Stimulated activated CD4-positive, alpha-beta T cell treated with anti-CD3 and anti-CD28 coated beads, Interleukin-15, amount 100 ng/mL, for 1 hour (primary cell): ENCODE measurements at regions not wholly inside any gene's neighbourhood (a gene's known extent, or its start where the extent isn't known, plus 50 kb on each side); places are given as distances from the start of the nearest gene placed in this dataset.
"Not testable (repeated sequence)": the region's sequence is repeated elsewhere in the genome, so short reads cannot be mapped to it uniquely, and the experiment has no call there.

ENCODE experiments used
- DNase-seq, 2 donors: peaks; one replicate each; pipeline ENCODE4 v3.0.0-alpha.2; 2020; ENCODE audit warnings: low read depth in 1 of 2, low spot score in 1 of 2

- DNase-seq: no peak
Observed at GRCh38 chr1:4063516-4063915, 163.4 kb upstream of the C1orf174 start.

- no peak for DNase-seq
Observed at GRCh38 chr1:4064150-4064889, 164.2 kb upstream of the C1orf174 start.

DNA sequence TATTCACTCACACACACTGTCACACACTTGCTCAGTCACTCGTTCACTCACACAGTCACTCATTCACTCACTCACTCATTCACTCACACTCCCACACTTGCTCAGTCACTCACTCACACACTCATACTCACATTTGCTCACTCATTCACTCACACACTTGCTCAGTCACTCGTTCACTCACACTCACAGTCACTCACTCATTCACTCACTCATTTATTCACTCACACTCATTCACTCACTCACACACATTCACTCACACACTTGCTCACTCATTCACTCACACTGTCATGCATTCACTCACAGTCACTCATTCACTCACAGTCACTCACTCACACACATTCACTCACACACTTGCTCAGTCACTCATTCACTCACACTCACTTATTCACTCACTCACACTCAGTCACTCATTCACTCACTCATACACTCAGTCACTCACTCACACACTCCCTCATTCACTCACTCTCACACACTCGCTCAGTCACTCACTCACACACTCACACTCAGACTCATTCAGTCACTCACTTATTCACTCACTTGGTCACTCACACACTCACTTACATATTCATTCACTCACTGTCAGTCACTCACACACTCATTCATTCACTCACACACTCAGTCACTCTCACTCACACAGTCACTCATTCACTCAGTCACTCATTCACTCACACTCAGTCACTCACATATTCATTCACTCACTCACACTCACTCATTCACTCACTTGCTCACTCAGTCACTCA, 167.0 kb upstream of the C1orf174 start:
- no peak for DNase-seq

- no peak for DNase-seq
Observed at GRCh38 chr1:4068076-4068475, 168.0 kb upstream of the C1orf174 start.

DNA sequence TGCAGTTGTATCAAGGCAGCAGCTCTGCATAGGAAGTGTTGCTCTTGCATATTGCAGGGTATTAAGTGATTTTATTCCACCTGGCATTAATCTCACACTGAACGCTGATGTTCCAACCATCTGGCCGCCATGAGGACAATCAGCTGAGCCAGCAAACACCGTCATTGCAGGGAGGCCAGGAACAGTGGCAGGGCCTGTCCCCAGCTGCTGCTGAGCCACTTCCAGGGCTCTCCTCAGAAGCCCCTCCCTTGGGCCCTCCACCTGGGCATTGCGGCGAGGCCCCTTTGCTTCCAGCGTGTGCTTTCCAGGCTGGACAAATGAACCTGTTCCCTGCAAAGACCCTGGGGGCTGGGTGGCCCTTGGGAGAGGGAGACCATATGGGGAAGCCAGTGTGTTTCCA, 171.6 kb upstream of the C1orf174 start:
- DNase-seq: no peak

DNA sequence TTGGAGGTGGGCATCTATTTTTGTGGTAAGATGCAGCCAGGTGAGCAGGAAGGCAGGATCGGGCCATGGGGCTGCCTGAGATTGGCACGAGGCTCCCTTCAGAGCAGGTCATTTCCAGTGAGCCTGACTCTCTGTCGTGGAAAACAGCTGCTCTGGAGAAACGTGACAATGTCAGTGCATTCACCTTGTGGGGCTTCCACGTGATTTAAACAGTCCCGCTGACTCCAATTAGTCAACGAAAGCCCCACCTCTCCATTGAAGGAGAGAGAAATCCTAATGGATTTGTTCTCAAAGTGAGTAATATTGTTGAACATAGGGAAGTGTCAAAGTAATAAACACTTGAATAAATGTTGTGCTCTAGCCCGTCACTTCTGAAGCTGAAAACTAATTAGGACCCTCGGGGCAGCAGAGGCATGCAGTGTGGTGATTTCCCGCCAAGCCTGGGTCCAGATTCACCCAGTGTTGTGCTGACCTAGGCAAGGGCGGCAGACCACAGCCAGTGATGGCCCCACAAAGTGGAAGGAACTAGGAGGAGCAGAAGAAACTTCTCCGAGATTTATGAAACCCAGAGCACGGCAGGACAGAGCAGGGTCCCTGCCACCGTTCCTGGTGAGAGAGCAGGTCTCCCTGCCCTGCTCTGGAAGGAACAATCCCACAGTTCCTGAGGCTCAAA, 172.5 kb upstream of the C1orf174 start:
- no peak for DNase-seq

- DNase-seq: no peak
Observed at GRCh38 chr1:4075436-4076225, 175.6 kb upstream of the C1orf174 start.

GRCh38 chr1:4076346-4076745, 176.3 kb upstream of the C1orf174 start:
- no peak for DNase-seq

DNA sequence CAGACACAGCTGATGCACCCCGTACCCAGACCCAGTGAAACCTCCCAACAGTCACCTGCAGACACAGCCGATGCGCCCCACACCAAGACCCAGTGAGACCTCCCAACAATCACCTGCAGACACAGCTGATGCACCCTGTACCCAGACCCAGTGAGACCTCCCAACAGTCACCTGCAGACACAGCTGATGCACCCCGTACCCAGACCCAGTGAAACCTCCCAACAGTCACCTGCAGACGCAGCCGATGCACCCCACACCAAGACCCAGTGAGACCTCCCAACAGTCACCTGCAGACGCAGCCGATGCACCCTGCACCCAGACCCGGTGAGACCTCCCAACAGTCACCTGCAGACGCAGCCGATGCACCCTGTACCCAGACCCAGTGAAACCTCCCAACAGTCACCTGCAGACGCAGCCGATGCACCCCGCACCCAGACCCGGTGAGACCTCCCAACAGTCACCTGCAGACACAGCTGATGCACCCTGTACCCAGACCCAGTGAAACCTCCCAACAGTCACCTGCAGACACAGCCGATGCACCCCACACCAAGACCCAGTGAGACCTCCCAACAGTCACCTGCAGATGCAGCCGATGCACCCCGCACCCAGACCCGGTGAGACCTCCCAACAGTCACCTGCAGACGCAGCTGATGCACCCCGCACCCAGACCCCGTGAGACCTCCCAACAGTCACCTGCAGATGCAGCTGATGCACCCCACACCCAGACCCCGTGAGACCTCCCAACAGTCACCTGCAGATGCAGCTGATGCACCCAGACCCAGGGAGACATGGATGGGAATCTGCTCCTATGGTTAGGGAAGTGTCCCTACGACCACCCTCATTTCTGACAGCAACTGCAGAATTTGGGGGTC, 178.3 kb upstream of the C1orf174 start:
- not testable (repeated sequence) for DNase-seq

GRCh38 chr1:4079815-4080214, 179.7 kb upstream of the C1orf174 start:
- no peak for DNase-seq

- no peak for DNase-seq
Observed at GRCh38 chr1:4081806-4082711, 182.0 kb upstream of the C1orf174 start.

DNA sequence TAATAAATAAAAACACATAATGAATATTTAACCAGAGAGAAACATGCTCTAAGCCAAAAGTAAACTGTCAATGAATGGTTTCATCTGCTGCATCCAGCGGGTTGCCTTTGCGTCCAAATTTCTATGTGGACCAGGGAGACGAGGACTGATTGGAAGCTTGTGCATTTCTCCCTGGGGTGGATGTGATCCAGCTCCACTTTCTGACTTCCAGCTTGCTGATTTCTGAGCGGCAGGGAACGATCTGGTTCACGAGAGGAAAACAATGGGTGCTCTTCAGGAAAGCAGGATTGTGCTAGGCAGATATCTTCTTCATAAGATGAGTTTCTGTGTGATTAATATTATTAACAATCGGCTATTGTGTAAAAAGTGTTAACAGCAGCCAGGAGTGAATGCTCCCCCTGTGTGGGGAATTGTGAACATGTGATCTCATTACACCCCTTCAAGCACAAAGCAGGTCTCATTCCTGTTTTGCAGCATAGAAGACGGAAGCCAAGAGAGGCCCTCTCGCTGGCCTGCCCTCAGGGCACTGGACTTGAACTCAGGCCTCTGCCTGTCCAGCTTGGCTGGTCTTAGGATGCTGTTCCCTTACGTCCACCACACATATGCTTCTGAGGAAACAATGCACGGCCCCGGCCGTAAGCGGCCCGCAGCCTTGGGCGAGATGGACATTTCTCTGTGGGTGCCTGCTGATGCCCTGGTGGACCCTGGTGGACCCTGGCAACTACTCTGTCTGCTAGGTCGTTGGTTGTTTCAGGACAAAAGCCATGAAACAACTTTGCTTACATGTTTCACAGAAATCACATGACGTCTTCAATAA, 183.4 kb upstream of the C1orf174 start:
- no peak for DNase-seq

- no peak for DNase-seq
Observed at GRCh38 chr1:4084048-4084431, 184.0 kb upstream of the C1orf174 start.

- no peak for DNase-seq
Observed at GRCh38 chr1:4084446-4084845, 184.4 kb upstream of the C1orf174 start.

DNA sequence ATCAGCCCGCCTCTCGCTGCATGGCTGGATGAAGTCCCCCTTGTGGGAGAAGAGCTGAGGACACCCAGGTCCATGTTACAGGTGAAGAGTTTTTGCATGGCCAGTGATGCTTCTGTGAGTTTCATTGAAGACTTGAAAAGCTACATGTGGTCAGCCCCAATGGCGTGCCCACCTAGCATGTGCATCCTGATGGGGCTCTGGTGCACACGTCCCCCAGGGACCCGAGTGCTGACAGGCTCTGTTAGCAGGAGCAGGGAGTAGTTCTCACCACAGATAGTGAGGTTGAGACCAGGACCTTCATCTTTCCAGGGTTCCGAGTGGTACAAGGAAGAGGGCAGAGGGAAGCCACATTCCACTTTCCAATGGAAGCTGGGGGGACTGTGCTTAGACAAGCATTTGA, 184.8 kb upstream of the C1orf174 start:
- DNase-seq: no peak

- no peak for DNase-seq
Observed at GRCh38 chr1:4085546-4085945, 185.5 kb upstream of the C1orf174 start.

- no peak for DNase-seq
Observed at GRCh38 chr1:4086085-4086850, 186.2 kb upstream of the C1orf174 start.

DNA sequence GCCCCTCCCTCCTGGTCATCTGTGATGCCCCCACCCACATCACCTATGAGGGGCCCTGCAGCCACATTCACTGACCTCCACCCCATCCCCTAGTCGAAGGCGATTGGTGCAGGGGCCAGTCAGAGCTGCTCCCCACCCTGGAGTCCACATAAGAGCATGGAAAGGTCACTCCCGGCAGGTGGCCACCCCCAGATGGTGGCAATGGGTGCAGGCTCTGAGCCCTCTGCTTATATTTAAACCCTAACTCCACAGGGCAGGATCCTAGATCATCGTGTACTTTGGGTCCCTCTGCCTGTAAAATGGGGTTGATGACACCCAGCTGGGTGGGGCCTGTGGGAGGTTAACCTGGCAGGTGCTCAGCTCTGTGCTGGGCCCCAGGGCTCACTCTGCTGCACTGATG, 186.8 kb upstream of the C1orf174 start:
- no peak for DNase-seq
